PFSK-1 (cell line): ENCODE measurements at regions not wholly inside any gene's neighbourhood (a gene's known extent, or its start where the extent isn't known, plus 50 kb on each side); places are given as distances from the start of the nearest gene placed in this dataset.

ENCODE experiments used
- FOXP2 ChIP-seq: optimal IDR thresholded peaks from 2 replicates; pipeline ENCODE3; 2011; ENCODE audit warnings: borderline replicate concordance, control low read depth, inconsistent platforms; ENCODE audit not compliant: insufficient read depth; ENCODE audit errors: extremely low read length, extremely low read depth
- POLR2AphosphoS5 ChIP-seq: IDR thresholded peaks from 2 replicates; pipeline ENCODE4 v1.6.1; 2012; ENCODE audit warnings: low read depth, mild to moderate bottlenecking, control low read depth, low read length, moderate library complexity
- REST ChIP-seq, 2 experiments: IDR thresholded peaks; 2 replicates each; pipeline versions ENCODE4 v1.6.1 to v1.8.0; 2011 to 2012; ENCODE audit warnings: low read depth in 2 of 2, low read length in 2 of 2, control low read depth in 1 of 2, inconsistent platforms in 1 of 2, mild to moderate bottlenecking in 1 of 2, moderate library complexity in 1 of 2; ENCODE audit not compliant: insufficient read depth in 1 of 2
- SIN3A ChIP-seq: IDR thresholded peaks from 2 replicates; pipeline ENCODE4 v1.6.1; 2012; ENCODE audit warnings: mild to moderate bottlenecking, low read length, moderate library complexity, borderline replicate concordance; ENCODE audit not compliant: insufficient read depth
- TAF1 ChIP-seq: IDR thresholded peaks from 2 replicates; pipeline ENCODE4 v1.6.1; 2012; ENCODE audit warnings: low read length, control low read depth, borderline replicate concordance; ENCODE audit not compliant: insufficient read depth

DNA sequence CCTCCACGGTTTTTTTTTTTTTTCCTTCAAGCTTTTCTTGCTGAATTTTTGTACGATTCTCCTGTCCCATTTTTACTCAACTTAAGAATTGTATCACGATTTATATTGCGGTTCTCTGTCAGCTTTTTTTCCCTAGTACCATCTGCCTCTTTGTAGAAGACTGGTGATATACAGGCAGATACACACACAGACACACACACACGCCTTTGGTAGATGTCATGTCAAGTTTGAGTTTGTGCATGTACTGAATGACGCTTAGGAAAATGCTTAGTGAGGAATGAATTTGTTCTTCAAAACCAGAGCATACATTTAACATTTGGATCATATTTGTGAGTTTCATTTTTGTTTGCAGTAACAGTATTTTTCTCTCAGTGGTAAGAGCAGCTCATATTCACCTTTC, 82.0 kb upstream of the MBNL2 start:
- TF ChIP-seq POLR2AphosphoS5, result no peak
- TF ChIP-seq REST (IDR thresholded peaks at IDR 0.05; ENCODE audit: insufficient read depth in 1 of 2, low read depth in 2 of 2, low read length in 2 of 2), result no peak
- TF ChIP-seq SIN3A, result no peak
- no peak for TF ChIP-seq TAF1
- TF ChIP-seq FOXP2, result no peak
